B cell (primary cell): ENCODE measurements at regions not wholly inside any gene's neighbourhood (a gene's known extent, or its start where the extent isn't known, plus 50 kb on each side); places are given as distances from the start of the nearest gene placed in this dataset.

Experiments
- ATAC-seq: fragments of 200-7000 bp; cut with Tn5 transposase; one replicate; pipeline ENCODE4 v1.10.0; 2021; ENCODE audit warnings: low read depth, mild to moderate bottlenecking, moderate number of reproducible peaks, moderate library complexity
- CTCF ChIA-PET: fragments of 350-600 bp; sonication (Branson Sonifier 250); formaldehyde crosslinking; loops from one replicate; lab custom pipeline; 2021; ENCODE audit warnings: antibody characterized with exemption, inconsistent platforms; lab: Charles Lee
- POLR2A ChIA-PET: fragments of 350-600 bp; sonication (Branson Sonifier 250); formaldehyde crosslinking; loops from one replicate; lab custom pipeline; 2021; ENCODE audit warnings: antibody characterized with exemption; lab: Charles Lee
- DNase-seq: peaks from one replicate; pipeline ENCODE4 v3.0.0; 2013
- H2AFZ ChIP-seq: 2 replicates; pipeline ENCODE4 v1.6.1; 2012; ENCODE audit warnings: mild to moderate bottlenecking, low read depth, low read length; ENCODE audit not compliant: insufficient read depth, poor library complexity, severe bottlenecking
- H3K27ac ChIP-seq, 2 donors: 1 replicate in 1 of 2; 2 replicates in 1 of 2; pipeline ENCODE4 v1.5.1; 2012 to 2013; ENCODE audit warnings: low read length in 2 of 2, mild to moderate bottlenecking in 2 of 2, moderate library complexity in 1 of 2
- H3K27me3 ChIP-seq, 4 experiments: fragments of 200-600 bp in 1 of 4; sonication (generic) in 1 of 4; replicated peaks in 1 of 4; 1 replicate in 2 of 4; 2 replicates in 2 of 4; pipeline versions ENCODE4 v1.6.1 to v1.7.0; 2013 to 2016; ENCODE audit warnings: low read length in 3 of 4, mild to moderate bottlenecking in 2 of 4, mixed read lengths in 1 of 4, moderate library complexity in 1 of 4; ENCODE audit not compliant: insufficient read depth in 4 of 4, control insufficient read depth in 3 of 4; ENCODE audit errors: control extremely low read depth in 1 of 4
- H3K36me3 ChIP-seq, 2 experiments: replicated peaks in 1 of 2; 1 replicate in 1 of 2; 2 replicates in 1 of 2; pipeline versions ENCODE4 v1.6.1 to v1.7.1; 2013; ENCODE audit warnings: low read length in 1 of 2; ENCODE audit not compliant: insufficient read depth in 2 of 2, control insufficient read depth in 1 of 2; ENCODE audit errors: control extremely low read depth in 1 of 2, extremely low read depth in 1 of 2
- H3K4me1 ChIP-seq, 2 donors: fragments of 200-600 bp in 1 of 2; sonication (generic) in 1 of 2; 1 replicate in 1 of 2; 2 replicates in 1 of 2; pipeline versions ENCODE4 v1.5.1 to v1.6.1; 2013 to 2017; ENCODE audit warnings: low read length in 2 of 2; ENCODE audit not compliant: control insufficient read depth in 2 of 2, insufficient read depth in 2 of 2
- H3K4me2 ChIP-seq: replicated peaks from 2 replicates; pipeline ENCODE3; 2012; ENCODE audit warnings: mild to moderate bottlenecking, low read depth, low read length; ENCODE audit not compliant: poor library complexity, severe bottlenecking
- H3K4me3 ChIP-seq, 5 experiments: fragments of 200-600 bp in 1 of 5; sonication (generic) in 1 of 5; 1 replicate in 3 of 5; 2 replicates in 2 of 5; pipeline versions ENCODE4 v1.5.1 to v1.7.0; 2011 to 2016; ENCODE audit warnings: low read length in 4 of 5, mild to moderate bottlenecking in 4 of 5, low read depth in 2 of 5, control low read depth in 1 of 5, moderate library complexity in 1 of 5; ENCODE audit not compliant: insufficient read depth in 1 of 5; ENCODE audit errors: control extremely low read depth in 1 of 5, extremely low read depth in 1 of 5
- H3K79me2 ChIP-seq: fragments of 200-600 bp; sonication (generic); one replicate; pipeline ENCODE4 v1.6.0; 2016; ENCODE audit warnings: low read length; ENCODE audit not compliant: control insufficient read depth, insufficient read depth
- H3K9ac ChIP-seq: fragments of 200-600 bp; sonication (generic); 2 replicates; pipeline ENCODE4 v1.6.1; 2017; ENCODE audit warnings: mild to moderate bottlenecking, low read length, moderate library complexity
- H3K9me3 ChIP-seq, 3 donors: one replicate each; pipeline versions ENCODE4 v1.6.1 to v1.7.1; 2013; ENCODE audit warnings: low read length in 2 of 3; ENCODE audit not compliant: control insufficient read depth in 2 of 3, insufficient read depth in 1 of 3; ENCODE audit errors: control extremely low read depth in 1 of 3
- H4K20me1 ChIP-seq: 2 replicates; pipeline ENCODE4 v1.6.0; 2012; ENCODE audit warnings: mild to moderate bottlenecking, low read length; ENCODE audit not compliant: insufficient read depth, control insufficient read depth, poor library complexity, severe bottlenecking
- H3K27ac Mint-ChIP-seq: one replicate; pipeline ENCODE4 v1.8.0; 2021; ENCODE audit warnings: mixed read lengths
- H3K27me3 Mint-ChIP-seq: one replicate; pipeline ENCODE4 v1.8.0; 2021; ENCODE audit warnings: mixed read lengths
- H3K4me1 Mint-ChIP-seq: one replicate; pipeline ENCODE4 v1.8.0; 2021; ENCODE audit warnings: mixed read lengths
- H3K4me3 Mint-ChIP-seq: one replicate; pipeline ENCODE4 v1.8.0; 2021; ENCODE audit warnings: mixed read lengths
- H3K9me3 Mint-ChIP-seq: one replicate; pipeline ENCODE4 v1.8.0; 2022; ENCODE audit warnings: mixed read lengths; ENCODE audit not compliant: insufficient read depth
- EZH2 ChIP-seq: IDR thresholded peaks from 2 replicates; pipeline ENCODE4 v1.6.1; 2012; ENCODE audit warnings: borderline replicate concordance, low read depth, mild to moderate bottlenecking, moderate library complexity, low read length; ENCODE audit not compliant: insufficient read depth, poor library complexity, severe bottlenecking
- WGBS: methylation state at CpG from one replicate; pipeline ENCODE4 v1.1.5; 2013; ENCODE audit warnings: missing lambda C conversion rate; ENCODE audit not compliant: insufficient coverage; 5-methylcytosine and 5-hydroxymethylcytosine counted together
- intact Hi-C: fragments of 100-400 bp; cut with micrococcal nuclease; formaldehyde crosslinking; loops from one replicate; pipeline ENCODE4 v1.10.0; 2022
- TF ChIP-seq, protein P1 (sequence below): fragments of 200-600 bp; IDR thresholded peaks from one replicate; pipeline ENCODE4 v1.8.0; 2022; ENCODE audit warnings: antibody characterized with exemption, mild to moderate bottlenecking

DNA sequence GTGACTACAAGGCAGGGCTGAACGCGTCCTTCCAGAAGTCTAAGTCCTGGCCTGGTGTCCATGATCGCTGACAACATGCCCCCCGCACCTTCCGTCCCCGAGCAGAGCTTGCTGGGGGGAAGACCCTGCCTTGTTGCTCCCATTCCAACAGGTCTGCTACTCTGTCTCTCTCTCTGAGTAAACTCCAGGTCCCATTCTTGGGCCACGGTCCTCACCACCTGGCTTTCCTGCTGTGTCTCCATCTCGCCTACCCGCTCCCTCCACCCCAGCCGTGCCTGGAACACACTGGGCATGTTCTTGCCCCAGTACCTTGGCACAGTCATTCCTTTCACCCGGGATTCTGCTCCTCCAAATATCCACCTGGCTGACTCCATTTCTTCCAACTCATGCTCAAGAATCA, 162.3 kb downstream of the BMP7 start:
- Histone ChIP-seq H3K9me3 (peaks cover 0 to 3% (median 0%) of the 10 kb centered on the region in 3 donors), H4K20me1 (no peaks in the 10 kb centered on the region), H2AFZ (no peak overlapping the region), H3K27ac (no peak overlapping the region), H3K27me3 (no peaks in the 10 kb centered on the region), H3K4me2 (no peak overlapping the region), H3K4me1 (no peaks in the 10 kb centered on the region), H3K9ac (no peak overlapping the region), H3K79me2 (no peaks in the 10 kb centered on the region), H3K4me3 (no peak overlapping the region), H3K36me3 (no peaks in the 10 kb centered on the region)
- CTCF ChIA-PET = no interaction called here
- DNase-seq (no peak), ATAC-seq (no peak)
- Mint-ChIP-seq H3K27ac (no peak overlapping the region), H3K4me1 (no peaks in the 10 kb centered on the region), H3K27me3 (peaks cover 19% of the 10 kb centered on the region), H3K4me3 (no peak overlapping the region), H3K9me3 (no peaks in the 10 kb centered on the region)
- POLR2A ChIA-PET = no interaction called here
- intact Hi-C loops = no loop called here
- WGBS = 91% methylated on average over 11 of the region's 11 CpGs
- TF ChIP-seq EZH2 = no peak
- TF ChIP-seq, protein P1, sequence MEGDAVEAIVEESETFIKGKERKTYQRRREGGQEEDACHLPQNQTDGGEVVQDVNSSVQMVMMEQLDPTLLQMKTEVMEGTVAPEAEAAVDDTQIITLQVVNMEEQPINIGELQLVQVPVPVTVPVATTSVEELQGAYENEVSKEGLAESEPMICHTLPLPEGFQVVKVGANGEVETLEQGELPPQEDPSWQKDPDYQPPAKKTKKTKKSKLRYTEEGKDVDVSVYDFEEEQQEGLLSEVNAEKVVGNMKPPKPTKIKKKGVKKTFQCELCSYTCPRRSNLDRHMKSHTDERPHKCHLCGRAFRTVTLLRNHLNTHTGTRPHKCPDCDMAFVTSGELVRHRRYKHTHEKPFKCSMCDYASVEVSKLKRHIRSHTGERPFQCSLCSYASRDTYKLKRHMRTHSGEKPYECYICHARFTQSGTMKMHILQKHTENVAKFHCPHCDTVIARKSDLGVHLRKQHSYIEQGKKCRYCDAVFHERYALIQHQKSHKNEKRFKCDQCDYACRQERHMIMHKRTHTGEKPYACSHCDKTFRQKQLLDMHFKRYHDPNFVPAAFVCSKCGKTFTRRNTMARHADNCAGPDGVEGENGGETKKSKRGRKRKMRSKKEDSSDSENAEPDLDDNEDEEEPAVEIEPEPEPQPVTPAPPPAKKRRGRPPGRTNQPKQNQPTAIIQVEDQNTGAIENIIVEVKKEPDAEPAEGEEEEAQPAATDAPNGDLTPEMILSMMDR = no peak

- no peaks in the 10 kb centered on the region for H3K4me1 ChIP-seq
- peaks cover 0 to 3% (median 0%) of the 10 kb centered on the region in 3 donors for H3K9me3 ChIP-seq
- Mint-ChIP-seq H3K9me3 (no peaks in the 10 kb centered on the region), H3K4me3 (no peak overlapping the region), H3K27ac (no peak overlapping the region), H3K27me3 (peaks cover 19% of the 10 kb centered on the region), H3K4me1 (no peaks in the 10 kb centered on the region)
- DNase-seq = no peak
- H3K27ac ChIP-seq = no peak overlapping the region
- TF ChIP-seq, protein P1 = no peak
- no peak for TF ChIP-seq EZH2
- ChIA-PET CTCF (no interaction called here), POLR2A (no interaction called here)
- 60% methylated on average over 9 of the region's 13 CpGs for WGBS
- H3K4me3 ChIP-seq = no peak overlapping the region
- ATAC-seq = no peak
- no peaks in the 10 kb centered on the region for H3K36me3 ChIP-seq
- H3K27me3 ChIP-seq = no peaks in the 10 kb centered on the region
- intact Hi-C loops = no loop called here
- H3K79me2 ChIP-seq = no peaks in the 10 kb centered on the region
- H3K9ac ChIP-seq = no peak overlapping the region
- H3K4me2 ChIP-seq = no peak overlapping the region
- no peaks in the 10 kb centered on the region for H4K20me1 ChIP-seq
- H2AFZ ChIP-seq = no peak overlapping the region
These were observed 161.7 kb downstream of the BMP7 start for GRCh38 chr20:57104651-57105204.
